HCT116 (cell line): ENCODE measurements at regions not wholly inside any gene's neighbourhood (a gene's known extent, or its start where the extent isn't known, plus 50 kb on each side); places are given as distances from the start of the nearest gene placed in this dataset.

ENCODE experiments used
- ATAC-seq: fragments of 200-7000 bp; cut with Tn5 transposase; 2 replicates; pipeline ENCODE4 v1.9.1; 2020; ENCODE audit warnings: mild to moderate bottlenecking, moderate library complexity
- BruUV-seq: library from RNA; stranded (reverse); fragments of 400-500 nt; replicated peaks from 2 replicates; lab custom pipeline; 2021; lab: Mats Ljungman, UMichigan
- CTCF ChIA-PET: fragments of 300-600 bp; sonication (Branson Sonifier 250); formaldehyde crosslinking; loops from one replicate; lab custom pipeline; 2021; ENCODE audit warnings: antibody characterized with exemption; lab: Charles Lee
- POLR2A ChIA-PET: fragments of 300-600, 350-600 bp; sonication (Branson Sonifier 250); formaldehyde crosslinking; loops from one replicate; lab custom pipeline; 2021; ENCODE audit warnings: antibody characterized with exemption; lab: Charles Lee
- RAD21 ChIA-PET, 2 experiments: fragments of 300-600 bp; sonication (Branson Sonifier 250); formaldehyde crosslinking; loops; one replicate each; lab custom pipeline; 2023; ENCODE audit warnings: low total read pairs in 2 of 2; ENCODE audit not compliant: uncharacterized antibody in 2 of 2, unreplicated experiment in 2 of 2, low non-redundant PET in 1 of 2; lab: Charles Lee
- DNase-seq: peaks from one replicate; pipeline ENCODE4 v3.0.0-alpha.2; 2010; ENCODE audit warnings: low read depth, low spot score
- H2AFZ ChIP-seq: fragments of 200-600 bp; shearing (Covaris generic), sonication (generic); 2 replicates; pipeline ENCODE4 v1.6.1; 2017; ENCODE audit warnings: low read depth, mixed run types, mixed read lengths, antibody characterized with exemption, low read length; ENCODE audit not compliant: poor library complexity, severe bottlenecking
- H3K27ac ChIP-seq: 2 replicates; pipeline ENCODE4 v1.5.1; 2012; ENCODE audit warnings: low read depth, low read length
- H3K27me3 ChIP-seq: fragments of 200-600 bp; sonication (generic); 2 replicates; pipeline ENCODE4 v1.6.1; 2016; ENCODE audit warnings: mixed run types, low read length, mixed read lengths; ENCODE audit not compliant: insufficient read depth
- H3K36me3 ChIP-seq, 2 experiments: fragments of 200-500 bp in 1 of 2; fragments of 200-600 bp in 1 of 2; sonication (Bioruptor generic) in 1 of 2; sonication (generic) in 1 of 2; 2 replicates each; pipeline versions ENCODE4 v1.5.1 to v1.6.1; 2014 to 2016; ENCODE audit warnings: low read length in 2 of 2, inconsistent platforms in 1 of 2, mixed read lengths in 1 of 2, mixed run types in 1 of 2; ENCODE audit not compliant: insufficient read depth in 2 of 2, control insufficient read depth in 1 of 2
- H3K4me1 ChIP-seq, 2 experiments: fragments of 200-600 bp in 1 of 2; sonication (generic) in 1 of 2; 2 replicates each; pipeline versions ENCODE4 v1.5.1 to v1.6.1; 2012 to 2017; ENCODE audit warnings: low read length in 2 of 2, inconsistent platforms in 1 of 2, mild to moderate bottlenecking in 1 of 2, mixed read lengths in 1 of 2, mixed run types in 1 of 2, moderate library complexity in 1 of 2; ENCODE audit not compliant: insufficient read depth in 2 of 2, control insufficient read depth in 1 of 2
- H3K4me2 ChIP-seq: fragments of 200-600 bp; sonication (generic); 2 replicates; pipeline ENCODE4 v1.6.1; 2017; ENCODE audit warnings: mixed run types, low read length, mixed read lengths
- H3K4me3 ChIP-seq, 2 experiments: fragments of 200-600 bp in 1 of 2; sonication (generic) in 1 of 2; replicated peaks in 1 of 2; 2 replicates each; pipeline ENCODE4 v1.5.1; 2011 to 2016; ENCODE audit warnings: low read length in 2 of 2, control low read depth in 1 of 2, low read depth in 1 of 2, mild to moderate bottlenecking in 1 of 2, mixed read lengths in 1 of 2, mixed run types in 1 of 2
- H3K79me2 ChIP-seq: fragments of 200-600 bp; sonication (generic); 2 replicates; pipeline ENCODE4 v1.6.1; 2017; ENCODE audit warnings: mild to moderate bottlenecking, mixed run types, low read length, moderate library complexity, mixed read lengths; ENCODE audit not compliant: insufficient read depth
- H3K9ac ChIP-seq: fragments of 200-600 bp; sonication (generic); 2 replicates; pipeline ENCODE4 v1.6.1; 2016; ENCODE audit warnings: low read length, mixed read lengths
- H3K9me2 ChIP-seq: fragments of 200-600 bp; sonication (generic), shearing (Covaris generic); 2 replicates; pipeline ENCODE4 v1.6.1; 2017; ENCODE audit warnings: mixed run types, mild to moderate bottlenecking, moderate library complexity; ENCODE audit not compliant: insufficient read depth
- H3K9me3 ChIP-seq, 2 experiments: fragments of 200-500 bp in 1 of 2; fragments of 200-600 bp in 1 of 2; sonication (Bioruptor generic) in 1 of 2; sonication (generic) in 1 of 2; 2 replicates each; pipeline ENCODE4 v1.6.1; 2014 to 2017; ENCODE audit warnings: low read length in 2 of 2, mixed read lengths in 2 of 2, inconsistent platforms in 1 of 2, low read depth in 1 of 2, mild to moderate bottlenecking in 1 of 2, mixed run types in 1 of 2, moderate library complexity in 1 of 2; ENCODE audit not compliant: control insufficient read depth in 1 of 2, insufficient read depth in 1 of 2
- H4K20me1 ChIP-seq: fragments of 200-600 bp; sonication (generic), shearing (Covaris generic); 2 replicates; pipeline ENCODE4 v1.6.1; 2017; ENCODE audit warnings: mixed run types, mild to moderate bottlenecking, moderate library complexity; ENCODE audit not compliant: insufficient read depth
- CTCF ChIP-seq, 3 experiments: fragments of 200-600 bp in 1 of 3; sonication (generic) in 1 of 3; IDR thresholded peaks in 2 of 3; conservative IDR thresholded peaks in 1 of 3; 2 replicates each; pipeline ENCODE4 v1.5.1; 2012 to 2017; ENCODE audit warnings: low read depth in 2 of 3, low read length in 2 of 3, antibody characterized with exemption in 1 of 3, borderline replicate concordance in 1 of 3, control low read depth in 1 of 3, mild to moderate bottlenecking in 1 of 3, mixed read lengths in 1 of 3, mixed run types in 1 of 3, moderate library complexity in 1 of 3; ENCODE audit not compliant: insufficient read depth in 1 of 3
- EZH2 ChIP-seq: fragments of 200-600 bp; sonication (generic); IDR thresholded peaks from 2 replicates; pipeline ENCODE4 v1.6.1; 2017; ENCODE audit warnings: antibody characterized with exemption, mixed run types
- EZH2phosphoT487 ChIP-seq: fragments of 200-600 bp; IDR thresholded peaks from 2 replicates; pipeline ENCODE4 v1.6.1; 2018; ENCODE audit warnings: antibody characterized with exemption, borderline replicate concordance
- FOSL1 ChIP-seq: IDR thresholded peaks from 2 replicates; pipeline ENCODE4 v1.6.1; 2012; ENCODE audit warnings: low read depth
- JUND ChIP-seq: IDR thresholded peaks from 2 replicates; pipeline ENCODE4 v1.6.1; 2012
- POLR2AphosphoS5 ChIP-seq: IDR thresholded peaks from 2 replicates; pipeline ENCODE4 v1.6.1; 2011; ENCODE audit warnings: mild to moderate bottlenecking, low read depth, low read length, moderate library complexity
- RAD21 ChIP-seq: IDR thresholded peaks from 2 replicates; pipeline ENCODE4 v1.6.1; 2012; ENCODE audit warnings: low read depth, mild to moderate bottlenecking
- REST ChIP-seq: IDR thresholded peaks from 2 replicates; pipeline ENCODE4 v1.6.1; 2012; ENCODE audit warnings: low read depth
- SIN3A ChIP-seq: IDR thresholded peaks from 2 replicates; pipeline ENCODE4 v1.6.1; 2012; ENCODE audit warnings: low read depth
- SP1 ChIP-seq: IDR thresholded peaks from 2 replicates; pipeline ENCODE4 v1.6.1; 2012; ENCODE audit warnings: low read depth
- SRF ChIP-seq: IDR thresholded peaks from 2 replicates; pipeline ENCODE4 v1.6.1; 2012; ENCODE audit warnings: low read depth
- TCF7L2 ChIP-seq: IDR thresholded peaks from 2 replicates; pipeline ENCODE4 v1.7.0; 2011; ENCODE audit warnings: borderline replicate concordance, inconsistent platforms; ENCODE audit not compliant: insufficient read depth, insufficient read length; ENCODE audit errors: extremely low read depth
- ZBTB33 ChIP-seq: IDR thresholded peaks from 2 replicates; pipeline ENCODE4 v1.6.1; 2011; ENCODE audit warnings: mild to moderate bottlenecking, low read length, moderate library complexity; ENCODE audit not compliant: insufficient replicate concordance; ENCODE audit errors: extremely low read depth
- intact Hi-C: fragments of 100-400 bp; cut with micrococcal nuclease; formaldehyde crosslinking; loops from 2 replicates; pipeline ENCODE4 v1.10.0; 2022

DNA sequence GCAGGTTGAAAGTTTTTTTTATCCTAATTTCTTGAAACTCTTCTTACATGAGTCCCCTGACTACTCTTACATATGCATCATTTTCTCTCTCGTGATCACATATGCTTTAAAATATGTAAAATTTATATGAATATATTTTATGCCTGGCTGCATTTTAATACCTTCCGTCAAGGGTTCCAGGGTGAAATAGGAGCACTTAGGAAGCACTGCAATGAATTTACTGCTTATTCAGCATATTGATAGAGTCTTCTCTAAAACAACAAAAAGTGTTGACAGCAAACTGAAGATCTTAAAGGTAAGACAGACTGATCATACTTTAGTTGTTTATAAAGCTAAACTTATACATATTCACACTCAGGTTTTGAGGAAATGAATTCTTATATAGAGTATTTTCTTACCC is 1191.6 kb upstream of the CRIM1 start:
- TF ChIP-seq POLR2AphosphoS5 = no peak
- no peak for TF ChIP-seq FOSL1
- no peak for TF ChIP-seq TCF7L2
- no peak for TF ChIP-seq SRF
- no peak for TF ChIP-seq RAD21
- ChIA-PET RAD21 (no interaction called here), CTCF (no interaction called here), POLR2A (no interaction called here)
- no peak overlapping the region for H2AFZ ChIP-seq
- no peak overlapping the region for H3K4me3 ChIP-seq
- H3K9me3 ChIP-seq = no peaks in the 10 kb centered on the region; a peak in 2 of 4 replicates
- H3K9ac ChIP-seq = no peak overlapping the region
- H3K79me2 ChIP-seq = no peaks in the 10 kb centered on the region
- DNase-seq = no peak
- H3K4me2 ChIP-seq = no peak overlapping the region
- intact Hi-C loops = no loop called here
- no peaks in the 10 kb centered on the region for H3K4me1 ChIP-seq
- H3K27ac ChIP-seq = no peak overlapping the region
- H4K20me1 ChIP-seq = no peaks in the 10 kb centered on the region
- BruUV-seq = no TSS peak
- no peaks in the 10 kb centered on the region for H3K36me3 ChIP-seq
- H3K9me2 ChIP-seq = no peaks in the 10 kb centered on the region
- H3K27me3 ChIP-seq = no peaks in the 10 kb centered on the region
- ATAC-seq = no peak

- Histone ChIP-seq H3K4me3 (no peak overlapping the region), H3K9me2 (no peaks in the 10 kb centered on the region), H2AFZ (no peak overlapping the region), H3K9me3 (no peaks in the 10 kb centered on the region; a peak in 1 of 4 replicates), H3K4me2 (no peak overlapping the region), H3K4me1 (no peaks in the 10 kb centered on the region), H4K20me1 (no peaks in the 10 kb centered on the region), H3K27ac (no peak overlapping the region), H3K27me3 (no peaks in the 10 kb centered on the region), H3K9ac (no peak overlapping the region), H3K36me3 (no peaks in the 10 kb centered on the region), H3K79me2 (no peaks in the 10 kb centered on the region)
- CTCF ChIA-PET = no interaction called here
- POLR2A ChIA-PET = no interaction called here
- BruUV-seq = no TSS peak
- ATAC-seq (no peak), DNase-seq (no peak)
- intact Hi-C loops = no loop called here
- RAD21 ChIA-PET = no interaction called here
- TF ChIP-seq ZBTB33 (no peak), JUND (no peak), SRF (no peak), RAD21 (no peak), POLR2AphosphoS5 (no peak), CTCF (IDR thresholded peaks at IDR 0.05 in 2 of 3, conservative IDR thresholded peaks at IDR 0.05 in 1 of 3; ENCODE audit: borderline replicate concordance in 1 of 3, insufficient read depth in 1 of 3, low read depth in 2 of 3, low read length in 2 of 3) (no peak), REST (no peak), SIN3A (no peak), EZH2 (no peak), SP1 (no peak), EZH2phosphoT487 (no peak), FOSL1 (no peak)
These were observed 1194.7 kb upstream of the CRIM1 start for GRCh38 chr2:35160871-35161270.
